ENCODE measurements at regions not wholly inside any gene's neighbourhood (a gene's known extent, or its start where the extent isn't known, plus 50 kb on each side); places are given as distances from the start of the nearest gene placed in this dataset.

DNA sequence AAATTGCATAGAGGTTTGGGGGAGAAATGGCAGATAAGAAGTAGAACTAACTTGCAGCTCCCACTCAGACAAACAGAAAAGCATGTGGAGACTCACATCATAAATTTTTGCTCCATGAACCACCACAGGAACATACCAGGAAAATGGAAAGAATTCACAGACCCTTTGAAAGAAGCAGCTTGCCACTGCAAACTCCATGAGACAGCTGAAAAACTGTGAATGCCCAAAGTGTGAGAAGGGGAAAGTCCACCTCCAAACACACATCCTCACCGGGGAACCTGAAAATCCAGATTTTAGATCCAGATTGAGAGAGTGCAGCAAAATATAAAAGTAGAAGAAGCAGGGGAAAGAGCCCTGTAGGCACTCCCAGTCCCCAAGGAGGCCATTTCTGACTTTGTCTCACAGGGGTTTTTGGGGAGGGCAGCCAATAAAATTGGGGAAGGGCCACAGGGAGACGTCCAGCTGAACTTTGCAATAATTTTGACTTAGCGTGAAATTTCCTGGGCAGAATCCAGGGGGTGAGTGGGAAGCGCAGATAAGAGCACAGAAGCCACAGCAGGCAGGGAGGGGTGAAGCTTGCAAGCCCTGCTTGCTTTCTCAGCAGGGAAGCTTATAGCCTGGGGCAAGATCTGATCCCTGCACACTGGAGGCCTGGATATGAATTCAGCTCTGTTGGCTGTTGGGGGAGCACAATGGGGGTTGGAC lies 183.4 kb upstream of the UBE2E2 start (continued):
- TF ChIP-seq, protein P1, sequence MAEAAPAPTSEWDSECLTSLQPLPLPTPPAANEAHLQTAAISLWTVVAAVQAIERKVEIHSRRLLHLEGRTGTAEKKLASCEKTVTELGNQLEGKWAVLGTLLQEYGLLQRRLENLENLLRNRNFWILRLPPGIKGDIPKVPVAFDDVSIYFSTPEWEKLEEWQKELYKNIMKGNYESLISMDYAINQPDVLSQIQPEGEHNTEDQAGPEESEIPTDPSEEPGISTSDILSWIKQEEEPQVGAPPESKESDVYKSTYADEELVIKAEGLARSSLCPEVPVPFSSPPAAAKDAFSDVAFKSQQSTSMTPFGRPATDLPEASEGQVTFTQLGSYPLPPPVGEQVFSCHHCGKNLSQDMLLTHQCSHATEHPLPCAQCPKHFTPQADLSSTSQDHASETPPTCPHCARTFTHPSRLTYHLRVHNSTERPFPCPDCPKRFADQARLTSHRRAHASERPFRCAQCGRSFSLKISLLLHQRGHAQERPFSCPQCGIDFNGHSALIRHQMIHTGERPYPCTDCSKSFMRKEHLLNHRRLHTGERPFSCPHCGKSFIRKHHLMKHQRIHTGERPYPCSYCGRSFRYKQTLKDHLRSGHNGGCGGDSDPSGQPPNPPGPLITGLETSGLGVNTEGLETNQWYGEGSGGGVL (tag by site-specific recombination; IDR thresholded peaks at IDR 0.05), result peak; percentile 55; the same call in 1 of the 2 replicates
- no peak for TF ChIP-seq ZNF530 (tag by site-specific recombination; IDR thresholded peaks at IDR 0.05; ENCODE audit: low read depth)
- no peak for TF ChIP-seq RBAK (tag by site-specific recombination; IDR thresholded peaks at IDR 0.05)
- TF ChIP-seq, protein P2, sequence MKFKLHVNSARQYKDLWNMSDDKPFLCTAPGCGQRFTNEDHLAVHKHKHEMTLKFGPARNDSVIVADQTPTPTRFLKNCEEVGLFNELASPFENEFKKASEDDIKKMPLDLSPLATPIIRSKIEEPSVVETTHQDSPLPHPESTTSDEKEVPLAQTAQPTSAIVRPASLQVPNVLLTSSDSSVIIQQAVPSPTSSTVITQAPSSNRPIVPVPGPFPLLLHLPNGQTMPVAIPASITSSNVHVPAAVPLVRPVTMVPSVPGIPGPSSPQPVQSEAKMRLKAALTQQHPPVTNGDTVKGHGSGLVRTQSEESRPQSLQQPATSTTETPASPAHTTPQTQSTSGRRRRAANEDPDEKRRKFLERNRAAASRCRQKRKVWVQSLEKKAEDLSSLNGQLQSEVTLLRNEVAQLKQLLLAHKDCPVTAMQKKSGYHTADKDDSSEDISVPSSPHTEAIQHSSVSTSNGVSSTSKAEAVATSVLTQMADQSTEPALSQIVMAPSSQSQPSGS (tag by site-specific recombination; IDR thresholded peaks at IDR 0.05; ENCODE audit: low read depth), result no peak
- TF ChIP-seq KLF7 (tag by site-specific recombination; IDR thresholded peaks at IDR 0.05; ENCODE audit: borderline replicate concordance), result no peak
- TF ChIP-seq ZNF658 (tag by site-specific recombination; IDR thresholded peaks at IDR 0.05), result no peak
- 0 out of 2 replicates have a peak, but pooled peaks have one; percentile 22 for TF ChIP-seq HOXD13 (CRISPR knock-in tag; IDR thresholded peaks at IDR 0.05; ENCODE audit: borderline replicate concordance)
- TF ChIP-seq, protein P3, sequence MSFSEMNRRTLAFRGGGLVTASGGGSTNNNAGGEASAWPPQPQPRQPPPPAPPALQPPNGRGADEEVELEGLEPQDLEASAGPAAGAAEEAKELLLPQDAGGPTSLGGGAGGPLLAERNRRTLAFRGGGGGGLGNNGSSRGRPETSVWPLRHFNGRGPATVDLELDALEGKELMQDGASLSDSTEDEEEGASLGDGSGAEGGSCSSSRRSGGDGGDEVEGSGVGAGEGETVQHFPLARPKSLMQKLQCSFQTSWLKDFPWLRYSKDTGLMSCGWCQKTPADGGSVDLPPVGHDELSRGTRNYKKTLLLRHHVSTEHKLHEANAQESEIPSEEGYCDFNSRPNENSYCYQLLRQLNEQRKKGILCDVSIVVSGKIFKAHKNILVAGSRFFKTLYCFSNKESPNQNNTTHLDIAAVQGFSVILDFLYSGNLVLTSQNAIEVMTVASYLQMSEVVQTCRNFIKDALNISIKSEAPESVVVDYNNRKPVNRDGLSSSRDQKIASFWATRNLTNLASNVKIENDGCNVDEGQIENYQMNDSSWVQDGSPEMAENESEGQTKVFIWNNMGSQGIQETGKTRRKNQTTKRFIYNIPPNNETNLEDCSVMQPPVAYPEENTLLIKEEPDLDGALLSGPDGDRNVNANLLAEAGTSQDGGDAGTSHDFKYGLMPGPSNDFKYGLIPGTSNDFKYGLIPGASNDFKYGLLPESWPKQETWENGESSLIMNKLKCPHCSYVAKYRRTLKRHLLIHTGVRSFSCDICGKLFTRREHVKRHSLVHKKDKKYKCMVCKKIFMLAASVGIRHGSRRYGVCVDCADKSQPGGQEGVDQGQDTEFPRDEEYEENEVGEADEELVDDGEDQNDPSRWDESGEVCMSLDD (tag by site-specific recombination; IDR thresholded peaks at IDR 0.05), result no peak
- no peak for TF ChIP-seq ZNF394 (tag by site-specific recombination; IDR thresholded peaks at IDR 0.05; ENCODE audit: borderline replicate concordance)
- TF ChIP-seq ZNF350 (tag by site-specific recombination; IDR thresholded peaks at IDR 0.05), result no peak
- TF ChIP-seq, protein P4, sequence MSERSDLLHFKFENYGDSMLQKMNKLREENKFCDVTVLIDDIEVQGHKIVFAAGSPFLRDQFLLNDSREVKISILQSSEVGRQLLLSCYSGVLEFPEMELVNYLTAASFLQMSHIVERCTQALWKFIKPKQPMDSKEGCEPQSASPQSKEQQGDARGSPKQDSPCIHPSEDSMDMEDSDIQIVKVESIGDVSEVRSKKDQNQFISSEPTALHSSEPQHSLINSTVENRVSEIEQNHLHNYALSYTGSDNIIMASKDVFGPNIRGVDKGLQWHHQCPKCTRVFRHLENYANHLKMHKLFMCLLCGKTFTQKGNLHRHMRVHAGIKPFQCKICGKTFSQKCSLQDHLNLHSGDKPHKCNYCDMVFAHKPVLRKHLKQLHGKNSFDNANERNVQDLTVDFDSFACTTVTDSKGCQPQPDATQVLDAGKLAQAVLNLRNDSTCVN (tag by site-specific recombination; optimal IDR thresholded peaks at IDR 0.05), result no peak
- TF ChIP-seq ZNF843 (tag by site-specific recombination; IDR thresholded peaks at IDR 0.05), result 0 out of 2 replicates have a peak, but pooled peaks have one; percentile 31
- no peak for TF ChIP-seq ZNF248 (tag by site-specific recombination; IDR thresholded peaks at IDR 0.05)
- peak; percentile 88; the same call in 1 of the 2 replicates for TF ChIP-seq MZF1 (tag by site-specific recombination; IDR thresholded peaks at IDR 0.05; ENCODE audit: borderline replicate concordance)
- TF ChIP-seq FEZF1 (tag by site-specific recombination; IDR thresholded peaks at IDR 0.05), result peak; percentile 38; the same call in 1 of the 2 replicates
- TF ChIP-seq ZBTB8A (tag by site-specific recombination; IDR thresholded peaks at IDR 0.05), result peak; percentile 56
- TF ChIP-seq ZNF214 (tag by site-specific recombination; IDR thresholded peaks at IDR 0.05; ENCODE audit: borderline replicate concordance), result no peak
- TF ChIP-seq ZNF169 (tag by site-specific recombination; IDR thresholded peaks at IDR 0.05), result no peak
- TF ChIP-seq ZNF629 (tag by site-specific recombination; IDR thresholded peaks at IDR 0.05), result no peak
- TF ChIP-seq ZNF600 (tag by site-specific recombination; IDR thresholded peaks at IDR 0.05), result 0 out of 2 replicates have a peak, but pooled peaks have one; percentile 11
- TF ChIP-seq, protein P5, sequence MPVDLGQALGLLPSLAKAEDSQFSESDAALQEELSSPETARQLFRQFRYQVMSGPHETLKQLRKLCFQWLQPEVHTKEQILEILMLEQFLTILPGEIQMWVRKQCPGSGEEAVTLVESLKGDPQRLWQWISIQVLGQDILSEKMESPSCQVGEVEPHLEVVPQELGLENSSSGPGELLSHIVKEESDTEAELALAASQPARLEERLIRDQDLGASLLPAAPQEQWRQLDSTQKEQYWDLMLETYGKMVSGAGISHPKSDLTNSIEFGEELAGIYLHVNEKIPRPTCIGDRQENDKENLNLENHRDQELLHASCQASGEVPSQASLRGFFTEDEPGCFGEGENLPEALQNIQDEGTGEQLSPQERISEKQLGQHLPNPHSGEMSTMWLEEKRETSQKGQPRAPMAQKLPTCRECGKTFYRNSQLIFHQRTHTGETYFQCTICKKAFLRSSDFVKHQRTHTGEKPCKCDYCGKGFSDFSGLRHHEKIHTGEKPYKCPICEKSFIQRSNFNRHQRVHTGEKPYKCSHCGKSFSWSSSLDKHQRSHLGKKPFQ (tag by site-specific recombination; IDR thresholded peaks at IDR 0.05), result peak; percentile 75
- no peak for TF ChIP-seq ZNF791 (tag by site-specific recombination; IDR thresholded peaks at IDR 0.05)
- TF ChIP-seq OVOL3 (tag by site-specific recombination; IDR thresholded peaks at IDR 0.05), result no peak
- TF ChIP-seq, protein P6, sequence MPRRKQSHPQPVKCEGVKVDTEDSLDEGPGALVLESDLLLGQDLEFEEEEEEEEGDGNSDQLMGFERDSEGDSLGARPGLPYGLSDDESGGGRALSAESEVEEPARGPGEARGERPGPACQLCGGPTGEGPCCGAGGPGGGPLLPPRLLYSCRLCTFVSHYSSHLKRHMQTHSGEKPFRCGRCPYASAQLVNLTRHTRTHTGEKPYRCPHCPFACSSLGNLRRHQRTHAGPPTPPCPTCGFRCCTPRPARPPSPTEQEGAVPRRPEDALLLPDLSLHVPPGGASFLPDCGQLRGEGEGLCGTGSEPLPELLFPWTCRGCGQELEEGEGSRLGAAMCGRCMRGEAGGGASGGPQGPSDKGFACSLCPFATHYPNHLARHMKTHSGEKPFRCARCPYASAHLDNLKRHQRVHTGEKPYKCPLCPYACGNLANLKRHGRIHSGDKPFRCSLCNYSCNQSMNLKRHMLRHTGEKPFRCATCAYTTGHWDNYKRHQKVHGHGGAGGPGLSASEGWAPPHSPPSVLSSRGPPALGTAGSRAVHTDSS (tag by site-specific recombination; IDR thresholded peaks at IDR 0.05), result no peak
- TF ChIP-seq GLI4 (tag by site-specific recombination; IDR thresholded peaks at IDR 0.05), result no peak
- TF ChIP-seq, protein P7, sequence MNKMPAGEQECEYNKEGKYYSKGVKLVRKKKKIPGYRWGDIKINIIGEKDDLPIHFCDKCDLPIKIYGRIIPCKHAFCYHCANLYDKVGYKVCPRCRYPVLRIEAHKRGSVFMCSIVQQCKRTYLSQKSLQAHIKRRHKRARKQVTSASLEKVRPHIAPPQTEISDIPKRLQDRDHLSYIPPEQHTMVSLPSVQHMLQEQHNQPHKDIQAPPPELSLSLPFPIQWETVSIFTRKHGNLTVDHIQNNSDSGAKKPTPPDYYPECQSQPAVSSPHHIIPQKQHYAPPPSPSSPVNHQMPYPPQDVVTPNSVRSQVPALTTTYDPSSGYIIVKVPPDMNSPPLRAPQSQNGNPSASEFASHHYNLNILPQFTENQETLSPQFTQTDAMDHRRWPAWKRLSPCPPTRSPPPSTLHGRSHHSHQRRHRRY (tag by site-specific recombination; IDR thresholded peaks at IDR 0.05), result no peak

Data from HEK293 (cell line).